DMS114 treated with DMSO at 0.1 percent for 48 hours (cell line): ENCODE measurements at regions not wholly inside any gene's neighbourhood (a gene's known extent, or its start where the extent isn't known, plus 50 kb on each side); places are given as distances from the start of the nearest gene placed in this dataset.
"Not testable (repeated sequence)": the region's sequence is repeated elsewhere in the genome, so short reads cannot be mapped to it uniquely, and the experiment has no call there.

Experiments
- DNase-seq: peaks from one replicate; lab custom pipeline; 2025; ENCODE audit not compliant: unreplicated experiment; lab: John Stamatoyannopoulos, UW

- not testable (repeated sequence) for DNase-seq
Observed at GRCh38 chr1:220412382-220412781, 115.6 kb upstream of the MARK1 start.

- no peak for DNase-seq
Observed at GRCh38 chr1:220410611-220411010, 117.3 kb upstream of the MARK1 start.

DNA sequence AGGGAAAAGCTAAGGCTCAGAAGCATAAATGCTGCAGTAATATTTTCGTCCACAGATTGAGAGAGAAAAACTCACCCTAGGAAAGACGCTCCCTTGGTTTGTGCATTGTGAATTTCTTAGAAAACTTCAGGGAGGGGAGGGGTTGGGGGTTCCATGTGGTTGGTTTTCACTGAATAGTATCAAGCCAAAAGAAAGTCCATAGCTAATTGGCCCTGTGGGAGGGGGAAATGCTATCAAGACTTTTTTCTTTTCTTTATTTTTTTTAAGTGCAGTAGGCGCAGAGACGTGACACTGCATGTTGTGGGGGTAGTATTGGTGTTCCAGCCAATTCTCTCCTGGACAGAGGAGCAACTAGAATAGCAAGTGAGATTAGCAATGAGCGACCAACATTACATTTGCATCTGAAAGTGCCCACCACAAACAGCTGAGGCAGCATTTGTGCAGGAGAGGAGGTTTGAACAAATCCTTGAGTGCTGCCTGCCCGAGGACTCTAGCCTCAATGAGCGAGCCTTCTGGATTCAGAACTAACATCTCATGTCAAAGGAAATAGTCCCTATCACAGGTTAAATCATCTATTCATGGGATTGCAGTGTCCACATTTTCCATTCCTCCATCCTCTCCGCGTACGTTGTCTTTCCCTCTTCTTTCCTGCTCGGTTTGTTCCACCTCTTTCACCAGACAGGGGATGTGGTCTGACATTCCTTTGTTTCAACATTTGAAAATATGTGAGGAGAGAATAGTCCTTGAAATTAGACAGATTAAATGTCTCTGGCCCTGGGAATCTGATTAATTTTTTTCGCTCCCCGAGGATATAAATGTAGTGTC, 118.0 kb upstream of the MARK1 start:
- DNase-seq, result no peak

- DNase-seq, result no peak
Observed at GRCh38 chr1:220407191-220407590, 120.7 kb upstream of the MARK1 start.

- no peak for DNase-seq
Observed at GRCh38 chr1:220398238-220398637, 126.0 kb upstream of the RAB3GAP2 start.

DNA sequence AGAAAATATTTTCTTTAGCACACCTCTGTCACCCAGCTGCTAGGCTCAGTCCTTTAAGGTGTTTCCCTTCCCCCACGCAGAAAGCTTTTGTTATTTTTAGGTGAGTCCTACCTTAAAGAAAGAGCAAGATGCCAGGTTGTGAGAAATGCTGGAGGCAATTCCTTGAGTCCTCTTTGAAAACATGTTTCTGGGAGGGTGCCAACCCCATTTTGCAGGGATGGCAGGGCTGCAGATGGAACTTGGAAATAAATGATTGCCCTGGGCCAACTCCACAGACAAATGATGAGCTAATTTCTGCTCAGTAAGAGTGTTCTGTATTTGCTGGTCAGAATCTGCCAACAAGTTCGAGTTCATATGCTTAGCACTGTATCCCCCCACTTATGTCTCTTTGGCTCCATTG, 119.2 kb upstream of the RAB3GAP2 start:
- no peak for DNase-seq

DNA sequence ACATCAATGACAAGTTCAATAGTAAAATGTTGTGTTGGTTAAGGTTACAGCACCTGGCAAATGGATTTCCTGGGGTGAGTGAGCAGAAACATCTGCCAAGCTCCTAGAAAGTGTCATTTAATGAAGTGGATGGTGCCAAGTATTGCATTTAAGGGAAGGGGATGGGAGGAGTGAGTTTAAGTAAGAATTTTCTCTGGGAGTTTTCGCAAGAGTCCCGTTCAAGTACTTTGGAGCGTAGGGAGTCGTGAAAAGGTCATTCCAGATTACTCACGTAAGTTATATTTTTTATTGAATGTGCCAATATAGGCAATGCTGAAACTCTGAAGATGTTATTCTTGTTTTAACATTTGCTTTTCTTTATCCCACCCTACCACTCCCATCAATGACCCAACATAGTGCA, 117.4 kb upstream of the RAB3GAP2 start:
- DNase-seq, result no peak

- DNase-seq, result no peak
Observed at GRCh38 chr1:220386494-220387195, 114.4 kb upstream of the RAB3GAP2 start.

- no peak for DNase-seq
Observed at GRCh38 chr1:220385158-220385557, 112.9 kb upstream of the RAB3GAP2 start.

DNA sequence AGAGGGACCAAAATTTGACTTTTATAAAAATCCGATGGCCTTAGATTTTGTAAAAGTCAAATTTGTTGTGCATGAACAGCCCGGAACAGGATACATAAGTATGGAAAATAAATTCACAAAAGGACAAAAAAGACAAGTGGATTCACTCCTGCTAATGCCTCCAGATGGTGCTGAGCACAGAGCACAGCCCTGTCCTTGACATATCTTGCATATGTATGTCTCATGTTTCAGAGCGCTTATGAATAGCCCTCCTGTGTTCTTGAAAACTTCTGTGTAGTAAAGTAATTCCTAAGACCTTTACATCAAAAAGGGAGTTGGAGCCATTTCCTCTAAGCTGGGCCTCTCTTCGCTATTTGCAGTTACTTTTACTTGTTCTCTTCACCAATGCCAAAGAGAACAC, 110.7 kb upstream of the RAB3GAP2 start:
- no peak for DNase-seq

GRCh38 chr1:220380885-220381284, 108.6 kb upstream of the RAB3GAP2 start:
- DNase-seq, result no peak

GRCh38 chr1:220378571-220379302, 106.5 kb upstream of the RAB3GAP2 start:
- DNase-seq, result no peak

DNA sequence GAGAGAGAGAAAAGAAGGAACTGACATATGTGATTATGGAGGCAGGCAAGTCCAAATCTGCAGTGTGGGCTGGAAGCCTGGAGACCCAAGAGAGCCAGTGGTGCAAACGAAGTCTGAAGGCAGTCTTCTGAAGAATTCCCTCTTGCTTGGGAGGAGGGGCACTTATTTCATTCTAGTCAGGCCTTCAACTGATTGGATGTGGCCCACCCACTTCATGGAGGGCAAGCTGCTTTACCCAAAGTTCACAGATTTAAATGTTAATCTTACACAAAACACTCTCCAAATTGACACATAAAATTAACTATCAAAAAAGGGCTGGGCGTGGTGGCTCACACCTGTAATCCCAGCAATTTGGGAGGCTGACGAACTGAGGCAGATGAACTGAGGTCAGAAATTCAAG, 103.5 kb upstream of the RAB3GAP2 start:
- DNase-seq, result no peak

DNA sequence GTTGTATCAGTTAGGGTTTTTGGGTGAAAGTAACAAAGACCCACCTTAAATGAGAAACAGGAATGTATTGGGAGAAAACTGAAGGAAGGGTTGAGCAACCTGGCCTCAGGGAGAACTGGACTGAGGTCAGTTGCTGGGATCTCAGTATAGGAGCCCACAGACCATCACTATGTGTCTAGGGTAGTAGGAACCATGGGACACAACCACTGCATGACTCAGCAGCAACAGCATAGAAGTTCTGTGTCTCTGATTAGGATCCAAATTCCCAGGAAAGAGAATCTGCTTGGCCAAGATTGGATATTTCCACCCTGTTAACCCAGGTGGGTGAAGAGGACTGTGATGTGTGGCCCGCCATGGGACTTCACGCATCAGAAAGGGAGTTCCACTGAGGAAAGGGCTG, 102.2 kb upstream of the RAB3GAP2 start:
- DNase-seq, result no peak

DNA sequence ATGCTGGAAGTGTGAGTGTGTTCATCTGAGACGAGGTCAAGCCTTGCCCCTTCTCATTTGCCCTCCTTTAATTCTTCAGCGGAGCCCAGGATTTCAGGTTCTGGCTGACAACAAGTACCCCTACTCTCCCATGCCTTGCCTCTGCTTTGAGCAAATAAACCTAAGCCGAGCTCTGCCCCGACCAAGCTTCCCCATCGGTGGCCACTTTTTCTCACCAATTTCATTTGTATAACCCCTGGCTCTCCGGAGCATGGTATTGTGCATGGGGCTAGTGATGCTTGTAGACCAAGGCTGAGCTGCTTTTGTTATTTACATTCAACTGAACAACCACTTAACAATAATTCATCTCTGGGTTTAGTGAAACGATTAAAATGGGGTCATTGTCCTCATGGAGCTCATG, 100.2 kb upstream of the RAB3GAP2 start:
- DNase-seq, result no peak

DNA sequence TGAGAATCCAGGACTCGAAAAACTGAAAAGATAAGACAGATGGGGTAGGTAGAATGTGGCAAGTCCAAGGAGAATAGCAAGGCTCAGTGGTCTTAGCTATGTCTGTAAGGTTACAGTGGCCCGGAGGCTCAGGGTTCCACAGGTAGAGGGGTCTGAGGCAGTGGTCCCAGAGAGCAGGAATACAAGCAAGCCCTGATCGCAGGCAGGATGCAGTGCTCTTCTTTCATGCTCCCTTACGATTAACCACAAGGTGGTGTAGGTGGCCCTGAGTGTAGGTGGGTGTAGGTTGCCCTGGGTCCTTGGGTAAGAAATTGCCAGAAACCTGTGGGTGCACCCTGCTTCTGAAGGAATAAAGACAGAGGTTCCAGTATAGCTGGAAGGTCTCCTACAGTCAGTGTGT, 99.1 kb upstream of the RAB3GAP2 start:
- DNase-seq, result no peak

- no peak for DNase-seq
Observed at GRCh38 chr1:220370041-220370700, 97.9 kb upstream of the RAB3GAP2 start.

GRCh38 chr1:220369511-220369910, 97.3 kb upstream of the RAB3GAP2 start:
- no peak for DNase-seq

- no peak for DNase-seq
Observed at GRCh38 chr1:220368352-220369265, 96.4 kb upstream of the RAB3GAP2 start.

DNA sequence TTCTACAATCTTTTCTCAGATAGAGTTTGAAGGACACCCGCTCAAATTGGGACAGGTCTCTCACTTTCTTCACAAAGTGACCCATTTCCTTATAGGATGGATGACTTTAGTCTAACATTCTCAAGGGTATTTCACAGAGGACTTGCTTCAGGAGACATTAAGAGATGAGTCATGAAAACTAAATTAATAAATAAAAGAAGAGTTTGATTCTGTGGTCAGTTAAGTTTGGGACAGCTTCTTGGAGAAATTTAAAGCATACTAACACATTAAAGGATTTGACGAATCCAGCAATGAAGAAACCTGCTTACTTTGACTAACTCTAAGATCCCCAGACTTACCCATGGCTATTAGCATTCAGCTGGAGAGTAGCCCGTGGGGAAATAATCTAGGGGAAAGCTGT, 95.6 kb upstream of the RAB3GAP2 start:
- no peak for DNase-seq
